ENCODE measurements at regions not wholly inside any gene's neighbourhood (a gene's known extent, or its start where the extent isn't known, plus 50 kb on each side); places are given as distances from the start of the nearest gene placed in this dataset.

GRCh38 chrX:84933956-84934556 is 69.6 kb upstream of the APOOL start:
- TF ChIP-seq POLR2A (IDR thresholded peaks at IDR 0.05; ENCODE audit: low read depth, low read length) (no peak), TAF1 (IDR thresholded peaks at IDR 0.05; ENCODE audit: low read depth, low read length) (no peak), POLR2AphosphoS5 (IDR thresholded peaks at IDR 0.05; ENCODE audit: low read depth, low read length) (no peak), PAX5 (IDR thresholded peaks at IDR 0.05; ENCODE audit: insufficient read depth, low read length, severe bottlenecking) (no peak), SPI1 (IDR thresholded peaks at IDR 0.05; ENCODE audit: low read depth, low read length) (no peak)
